ENCODE measurements at regions not wholly inside any gene's neighbourhood (a gene's known extent, or its start where the extent isn't known, plus 50 kb on each side); places are given as distances from the start of the nearest gene placed in this dataset.
"Not testable (repeated sequence)": the region's sequence is repeated elsewhere in the genome, so short reads cannot be mapped to it uniquely, and the experiment has no call there.

GRCh38 chr6:6993503-6994237 lies 114.1 kb upstream of the RREB1 start:
- no peak for DNase-seq

- no peak for DNase-seq
Observed at GRCh38 chr6:6994796-6995195, 113.0 kb upstream of the RREB1 start.

- no peak for DNase-seq
Observed at GRCh38 chr6:6995328-6995727, 112.4 kb upstream of the RREB1 start.

- DNase-seq, result no peak
Observed at GRCh38 chr6:6996124-6996523, 111.6 kb upstream of the RREB1 start.

- DNase-seq, result no peak
Observed at GRCh38 chr6:6997263-6998193, 110.2 kb upstream of the RREB1 start.

GRCh38 chr6:6998194-6998569 lies 109.6 kb upstream of the RREB1 start:
- no peak for DNase-seq

- no peak for DNase-seq
Observed at GRCh38 chr6:7000825-7001777, 106.7 kb upstream of the RREB1 start.

GRCh38 chr6:7003041-7003440 lies 104.7 kb upstream of the RREB1 start:
- DNase-seq, result no peak

- DNase-seq, result no peak
Observed at GRCh38 chr6:7004581-7005297, 103.0 kb upstream of the RREB1 start.

GRCh38 chr6:7006515-7007191 lies 101.1 kb upstream of the RREB1 start:
- no peak for DNase-seq

- DNase-seq, result no peak
Observed at GRCh38 chr6:7008451-7008988, 99.2 kb upstream of the RREB1 start.

GRCh38 chr6:7016226-7016625 lies 91.5 kb upstream of the RREB1 start:
- DNase-seq, result no peak

- DNase-seq, result no peak
Observed at GRCh38 chr6:7021301-7021700, 86.5 kb upstream of the RREB1 start.

- no peak for DNase-seq
Observed at GRCh38 chr6:7025861-7026260, 81.9 kb upstream of the RREB1 start.

GRCh38 chr6:7028963-7029362 lies 78.8 kb upstream of the RREB1 start:
- not testable (repeated sequence) for DNase-seq

- DNase-seq, result not testable (repeated sequence)
Observed at GRCh38 chr6:7030968-7031367, 76.8 kb upstream of the RREB1 start.

- DNase-seq, result no peak
Observed at GRCh38 chr6:7033202-7033601, 74.6 kb upstream of the RREB1 start.

- no peak for DNase-seq
Observed at GRCh38 chr6:7034055-7034454, 73.7 kb upstream of the RREB1 start.

- no peak for DNase-seq
Observed at GRCh38 chr6:7035837-7036249, 71.9 kb upstream of the RREB1 start.

- no peak for DNase-seq
Observed at GRCh38 chr6:7041511-7042026, 66.2 kb upstream of the RREB1 start.

GRCh38 chr6:7042056-7042653 lies 65.6 kb upstream of the RREB1 start:
- no peak for DNase-seq

All from activated CD4-positive, CD25-positive, alpha-beta regulatory T cell treated with anti-CD3 and anti-CD28 coated beads, Interleukin-2, amount 50 U/mL, for 72 hours (primary cell).